Tibial nerve (tissue), 4 donors: ENCODE measurements at regions not wholly inside any gene's neighbourhood (a gene's known extent, or its start where the extent isn't known, plus 50 kb on each side); places are given as distances from the start of the nearest gene placed in this dataset.

Experiments used
- EP300 ChIP-seq, 2 donors: sonication (generic); formaldehyde crosslinking; IDR thresholded peaks; one replicate each; pipeline ENCODE4 v1.6.1; 2017; ENCODE audit warnings: antibody characterized with exemption in 2 of 2, mild to moderate bottlenecking in 1 of 2
- POLR2A ChIP-seq, 2 donors: fragments of 450-650 bp; IDR thresholded peaks; one replicate each; pipeline ENCODE4 v1.6.1; 2017; ENCODE audit warnings: antibody characterized with exemption in 2 of 2, mild to moderate bottlenecking in 2 of 2, moderate library complexity in 2 of 2
- TF ChIP-seq, protein P1 (sequence below), 5 experiments: fragments of 200-600 bp in 3 of 5; fragments of 450-650 bp in 2 of 5; sonication (generic) in 3 of 5; IDR thresholded peaks; one replicate each; pipeline ENCODE4 v1.5.1; 2016 to 2019; ENCODE audit warnings: antibody characterized with exemption in 5 of 5, mild to moderate bottlenecking in 3 of 5, moderate library complexity in 2 of 5

DNA sequence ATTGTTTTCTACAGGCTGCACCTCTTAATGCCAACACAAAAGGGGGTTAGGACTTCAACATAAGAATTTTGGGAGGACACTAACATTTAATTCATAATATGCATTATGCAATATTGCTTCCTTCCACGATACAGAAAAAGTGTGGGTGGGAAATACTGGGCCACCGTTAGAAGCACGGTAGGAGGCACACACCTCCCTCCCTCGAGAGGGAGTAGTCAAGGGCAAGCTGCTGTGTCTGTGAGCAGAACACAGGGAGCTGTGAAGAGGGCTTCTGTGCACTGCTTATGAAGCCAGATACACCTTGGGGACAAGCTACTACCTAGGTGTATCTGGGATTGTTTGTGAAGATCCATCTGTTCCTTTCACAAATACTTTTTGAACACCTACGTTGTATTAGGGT, 109.3 kb upstream of the PLET1 start:
- TF ChIP-seq, protein P1, sequence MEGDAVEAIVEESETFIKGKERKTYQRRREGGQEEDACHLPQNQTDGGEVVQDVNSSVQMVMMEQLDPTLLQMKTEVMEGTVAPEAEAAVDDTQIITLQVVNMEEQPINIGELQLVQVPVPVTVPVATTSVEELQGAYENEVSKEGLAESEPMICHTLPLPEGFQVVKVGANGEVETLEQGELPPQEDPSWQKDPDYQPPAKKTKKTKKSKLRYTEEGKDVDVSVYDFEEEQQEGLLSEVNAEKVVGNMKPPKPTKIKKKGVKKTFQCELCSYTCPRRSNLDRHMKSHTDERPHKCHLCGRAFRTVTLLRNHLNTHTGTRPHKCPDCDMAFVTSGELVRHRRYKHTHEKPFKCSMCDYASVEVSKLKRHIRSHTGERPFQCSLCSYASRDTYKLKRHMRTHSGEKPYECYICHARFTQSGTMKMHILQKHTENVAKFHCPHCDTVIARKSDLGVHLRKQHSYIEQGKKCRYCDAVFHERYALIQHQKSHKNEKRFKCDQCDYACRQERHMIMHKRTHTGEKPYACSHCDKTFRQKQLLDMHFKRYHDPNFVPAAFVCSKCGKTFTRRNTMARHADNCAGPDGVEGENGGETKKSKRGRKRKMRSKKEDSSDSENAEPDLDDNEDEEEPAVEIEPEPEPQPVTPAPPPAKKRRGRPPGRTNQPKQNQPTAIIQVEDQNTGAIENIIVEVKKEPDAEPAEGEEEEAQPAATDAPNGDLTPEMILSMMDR (IDR thresholded peaks at IDR 0.05): no peak
- TF ChIP-seq POLR2A (IDR thresholded peaks at IDR 0.05) (no peak), EP300 (IDR thresholded peaks at IDR 0.05) (no peak)
